ENCODE measurements at regions not wholly inside any gene's neighbourhood (a gene's known extent, or its start where the extent isn't known, plus 50 kb on each side); places are given as distances from the start of the nearest gene placed in this dataset.

DNA sequence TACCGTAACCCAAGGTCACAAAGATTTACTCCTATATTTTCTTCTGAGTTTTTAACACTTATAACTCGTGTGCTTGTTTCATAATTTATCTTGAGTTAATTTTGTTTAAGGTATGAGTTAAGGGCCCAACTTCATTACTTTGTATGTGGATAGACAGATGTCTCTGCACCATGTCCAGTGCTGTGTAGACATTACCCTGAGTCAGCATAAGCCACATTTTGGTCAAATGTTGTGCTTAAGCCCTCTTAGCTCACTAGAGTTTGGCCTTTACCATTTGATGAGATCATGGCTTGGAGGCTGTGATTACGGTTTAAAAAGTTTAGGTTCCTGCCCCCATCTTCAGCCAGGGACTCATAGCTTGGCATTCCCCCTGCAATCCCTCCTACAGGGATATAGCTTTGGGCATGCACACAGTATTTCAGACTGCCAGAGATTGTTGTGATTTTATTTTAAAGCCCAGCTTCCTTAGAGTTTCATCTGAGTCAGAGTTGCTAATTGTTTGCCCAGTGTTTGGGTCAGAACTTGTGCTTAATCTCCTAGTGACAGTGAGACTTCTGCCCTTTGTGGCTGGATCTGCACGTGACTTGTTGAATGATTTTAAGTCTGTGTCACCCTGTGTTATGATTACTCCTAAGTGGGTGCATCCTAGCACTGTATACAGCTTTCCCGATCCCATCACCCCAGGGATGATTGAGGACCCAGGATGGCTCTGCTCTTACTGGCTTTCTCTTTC, 393.1 kb downstream of the CNTNAP4 start:
- ChIA-PET POLR2A (no interaction called here), CTCF (interaction anchor here (1.1 kb wide), 1 partner anchor 12 kb away, joined by 3 read pairs; no protein-coding TSS in a partner anchor)
- Histone ChIP-seq H3K36me3 (ENCODE audit: control insufficient read depth in 4 of 4, insufficient read depth in 4 of 4, low read length in 3 of 4) (no peaks in the 10 kb centered on the region), H3K4me3 (ENCODE audit: control insufficient read depth in 1 of 7, extremely low read depth in 1 of 7, insufficient read depth in 4 of 7, low read depth in 2 of 7, low read length in 6 of 7) (no peak overlapping the region), H3K27me3 (replicated peaks in 2 of 5; ENCODE audit: control insufficient read depth in 4 of 5, insufficient read depth in 5 of 5, low read length in 4 of 5) (no peaks in the 10 kb centered on the region), H3K9me3 (ENCODE audit: control extremely low read depth in 1 of 5, control insufficient read depth in 4 of 5, insufficient read depth in 2 of 5, low read depth in 1 of 5, low read length in 4 of 5) (no peaks in the 10 kb centered on the region), H3K27ac (ENCODE audit: insufficient read depth in 1 of 2, low read depth in 1 of 2, low read length in 2 of 2, poor library complexity in 1 of 2, severe bottlenecking in 2 of 2) (no peak overlapping the region), H3K4me1 (ENCODE audit: control extremely low read depth in 1 of 4, control insufficient read depth in 4 of 4, insufficient read depth in 4 of 4, low read length in 3 of 4) (peaks cover 0 to 7% (median under 1%) of the 10 kb centered on the region in 4 experiments)
- 85% methylated on average over 3 of the region's 5 CpGs for WGBS (ENCODE audit: insufficient coverage)
- DNase-seq = no peak

DNA sequence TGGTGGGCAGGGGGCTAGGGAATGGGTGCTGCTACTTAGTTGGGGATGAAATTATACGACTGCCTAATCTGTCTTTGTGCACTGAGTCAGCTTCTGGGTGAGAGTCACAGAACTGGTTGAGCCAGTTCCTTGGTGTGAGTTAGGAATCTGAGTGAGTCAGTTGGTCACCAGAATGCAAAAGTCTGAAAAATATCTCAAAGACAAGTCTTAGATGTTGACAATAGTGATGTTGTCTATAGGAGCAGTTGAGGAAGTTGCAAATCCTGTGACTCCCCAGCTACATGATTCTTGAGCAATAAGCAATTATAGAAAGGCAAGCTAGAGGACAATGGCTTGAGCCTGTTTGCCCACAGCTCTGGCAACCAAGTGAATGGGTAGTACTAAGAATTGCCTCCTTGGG, 399.2 kb downstream of the CNTNAP4 start:
- DNase-seq = no peak
- POLR2A ChIA-PET = no interaction called here
- Histone ChIP-seq H3K4me1 (ENCODE audit: control extremely low read depth in 1 of 4, control insufficient read depth in 4 of 4, insufficient read depth in 4 of 4, low read length in 3 of 4) (no peaks in the 10 kb centered on the region), H3K27me3 (replicated peaks in 2 of 5; ENCODE audit: control insufficient read depth in 4 of 5, insufficient read depth in 5 of 5, low read length in 4 of 5) (no peaks in the 10 kb centered on the region), H3K36me3 (ENCODE audit: control insufficient read depth in 4 of 4, insufficient read depth in 4 of 4, low read length in 3 of 4) (no peaks in the 10 kb centered on the region), H3K9me3 (ENCODE audit: control extremely low read depth in 1 of 5, control insufficient read depth in 4 of 5, insufficient read depth in 2 of 5, low read depth in 1 of 5, low read length in 4 of 5) (no peaks in the 10 kb centered on the region), H3K27ac (ENCODE audit: insufficient read depth in 1 of 2, low read depth in 1 of 2, low read length in 2 of 2, poor library complexity in 1 of 2, severe bottlenecking in 2 of 2) (no peak overlapping the region), H3K4me3 (ENCODE audit: control insufficient read depth in 1 of 7, extremely low read depth in 1 of 7, insufficient read depth in 4 of 7, low read depth in 2 of 7, low read length in 6 of 7) (no peak overlapping the region)
- 88% methylated on average over 1 of the region's 1 CpG for whole genome bisulfite sequencing (ENCODE audit: insufficient coverage)
- CTCF ChIA-PET = no interaction called here

DNA sequence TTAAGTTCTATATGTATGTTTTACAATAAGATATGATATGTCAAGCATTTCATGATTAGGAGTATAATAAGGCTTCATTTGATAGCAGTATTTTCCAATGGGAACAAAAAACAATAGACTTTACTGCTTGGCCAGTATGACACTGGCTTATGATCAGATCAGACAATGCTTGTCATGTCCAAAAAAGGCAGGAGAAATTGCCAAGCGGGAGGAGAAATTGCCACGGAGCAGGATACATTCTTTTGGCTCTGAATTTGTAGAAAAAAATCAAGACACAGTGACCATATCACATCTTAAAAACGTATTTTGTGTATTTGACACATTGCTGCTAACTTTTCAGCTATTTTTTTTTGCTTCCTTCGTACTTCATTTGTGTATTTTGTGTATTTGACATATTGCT, 404.1 kb downstream of the CNTNAP4 start:
- CTCF ChIA-PET = interaction anchor here (1.7 kb wide), 1 partner anchor 11 kb away, joined by 3 read pairs; no protein-coding TSS in a partner anchor
- H3K36me3 ChIP-seq (ENCODE audit: control insufficient read depth in 4 of 4, insufficient read depth in 4 of 4, low read length in 3 of 4) = no peaks in the 10 kb centered on the region
- DNase-seq = no peak
- no peaks in the 10 kb centered on the region for H3K27me3 ChIP-seq (replicated peaks in 2 of 5; ENCODE audit: control insufficient read depth in 4 of 5, insufficient read depth in 5 of 5, low read length in 4 of 5)
- no peak overlapping the region for H3K27ac ChIP-seq (ENCODE audit: insufficient read depth in 1 of 2, low read depth in 1 of 2, low read length in 2 of 2, poor library complexity in 1 of 2, severe bottlenecking in 2 of 2)
- no peak overlapping the region for H3K4me3 ChIP-seq (ENCODE audit: control insufficient read depth in 1 of 7, extremely low read depth in 1 of 7, insufficient read depth in 4 of 7, low read depth in 2 of 7, low read length in 6 of 7)
- WGBS (ENCODE audit: insufficient coverage) = 100% methylated on average over 2 of the region's 4 CpGs
- H3K9me3 ChIP-seq (ENCODE audit: control extremely low read depth in 1 of 5, control insufficient read depth in 4 of 5, insufficient read depth in 2 of 5, low read depth in 1 of 5, low read length in 4 of 5) = no peaks in the 10 kb centered on the region
- H3K4me1 ChIP-seq (ENCODE audit: control extremely low read depth in 1 of 4, control insufficient read depth in 4 of 4, insufficient read depth in 4 of 4, low read length in 3 of 4) = no peaks in the 10 kb centered on the region
- POLR2A ChIA-PET = no interaction called here

DNA sequence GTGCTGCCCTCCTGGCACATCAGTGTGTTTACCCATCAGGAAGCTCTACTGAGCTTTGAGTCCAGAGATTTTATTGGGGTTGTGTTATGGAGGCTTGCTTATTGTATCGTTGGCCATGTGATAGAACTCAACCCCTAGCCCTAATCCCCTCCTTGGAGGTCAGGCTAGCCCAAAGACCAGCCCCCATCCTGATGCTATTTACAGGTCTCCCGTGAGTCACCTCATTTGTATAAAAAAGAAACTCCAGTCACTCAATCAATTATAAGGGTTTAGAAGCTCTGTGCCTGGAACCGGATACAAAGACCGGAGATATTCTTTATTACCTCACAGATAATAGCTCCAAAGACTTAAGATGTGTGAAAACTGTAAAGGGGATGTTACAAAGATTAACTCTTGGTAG, 405.9 kb downstream of the CNTNAP4 start:
- Histone ChIP-seq H3K9me3 (ENCODE audit: control extremely low read depth in 1 of 5, control insufficient read depth in 4 of 5, insufficient read depth in 2 of 5, low read depth in 1 of 5, low read length in 4 of 5) (no peaks in the 10 kb centered on the region), H3K4me3 (ENCODE audit: control insufficient read depth in 1 of 7, extremely low read depth in 1 of 7, insufficient read depth in 4 of 7, low read depth in 2 of 7, low read length in 6 of 7) (no peak overlapping the region), H3K36me3 (ENCODE audit: control insufficient read depth in 4 of 4, insufficient read depth in 4 of 4, low read length in 3 of 4) (no peaks in the 10 kb centered on the region), H3K27me3 (replicated peaks in 2 of 5; ENCODE audit: control insufficient read depth in 4 of 5, insufficient read depth in 5 of 5, low read length in 4 of 5) (no peaks in the 10 kb centered on the region), H3K4me1 (ENCODE audit: control extremely low read depth in 1 of 4, control insufficient read depth in 4 of 4, insufficient read depth in 4 of 4, low read length in 3 of 4) (no peaks in the 10 kb centered on the region), H3K27ac (ENCODE audit: insufficient read depth in 1 of 2, low read depth in 1 of 2, low read length in 2 of 2, poor library complexity in 1 of 2, severe bottlenecking in 2 of 2) (no peak overlapping the region)
- WGBS (ENCODE audit: insufficient coverage) = no CpG with 5 or more reads among the region's 4 CpGs
- ChIA-PET POLR2A (no interaction called here), CTCF (interaction anchor here (1.7 kb wide), 1 partner anchor 13 kb away, joined by 3 read pairs; no protein-coding TSS in a partner anchor)
- no peak for DNase-seq

DNA sequence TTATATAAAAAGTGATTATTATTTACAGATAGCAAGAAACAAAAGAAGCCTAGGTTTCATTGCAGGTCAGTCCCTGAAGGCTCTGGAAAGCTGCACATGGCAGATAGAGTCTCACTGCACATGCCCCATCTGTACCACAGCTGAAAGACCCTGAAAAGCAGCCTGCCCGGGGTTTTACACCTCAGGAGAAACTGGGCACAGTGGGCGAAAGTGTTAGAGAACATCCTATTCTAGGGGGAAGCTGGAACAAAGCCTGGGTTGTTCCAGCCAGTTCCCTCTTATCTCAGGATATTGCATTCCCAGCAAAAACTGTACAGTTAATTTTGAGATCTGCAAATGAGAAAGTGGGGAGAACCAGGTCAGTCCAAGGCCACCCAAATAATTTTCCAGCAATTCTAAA, 419.7 kb downstream of the CNTNAP4 start:
- Histone ChIP-seq H3K4me1 (ENCODE audit: control extremely low read depth in 1 of 4, control insufficient read depth in 4 of 4, insufficient read depth in 4 of 4, low read length in 3 of 4) (no peaks in the 10 kb centered on the region), H3K4me3 (ENCODE audit: control insufficient read depth in 1 of 7, extremely low read depth in 1 of 7, insufficient read depth in 4 of 7, low read depth in 2 of 7, low read length in 6 of 7) (no peak overlapping the region), H3K27me3 (replicated peaks in 2 of 5; ENCODE audit: control insufficient read depth in 4 of 5, insufficient read depth in 5 of 5, low read length in 4 of 5) (no peaks in the 10 kb centered on the region), H3K36me3 (ENCODE audit: control insufficient read depth in 4 of 4, insufficient read depth in 4 of 4, low read length in 3 of 4) (no peaks in the 10 kb centered on the region), H3K9me3 (ENCODE audit: control extremely low read depth in 1 of 5, control insufficient read depth in 4 of 5, insufficient read depth in 2 of 5, low read depth in 1 of 5, low read length in 4 of 5) (no peaks in the 10 kb centered on the region), H3K27ac (ENCODE audit: insufficient read depth in 1 of 2, low read depth in 1 of 2, low read length in 2 of 2, poor library complexity in 1 of 2, severe bottlenecking in 2 of 2) (no peak overlapping the region)
- WGBS (ENCODE audit: insufficient coverage) = 100% methylated on average over 1 of the region's 2 CpGs
- ChIA-PET POLR2A (no interaction called here), CTCF (no interaction called here)
- DNase-seq = no peak

DNA sequence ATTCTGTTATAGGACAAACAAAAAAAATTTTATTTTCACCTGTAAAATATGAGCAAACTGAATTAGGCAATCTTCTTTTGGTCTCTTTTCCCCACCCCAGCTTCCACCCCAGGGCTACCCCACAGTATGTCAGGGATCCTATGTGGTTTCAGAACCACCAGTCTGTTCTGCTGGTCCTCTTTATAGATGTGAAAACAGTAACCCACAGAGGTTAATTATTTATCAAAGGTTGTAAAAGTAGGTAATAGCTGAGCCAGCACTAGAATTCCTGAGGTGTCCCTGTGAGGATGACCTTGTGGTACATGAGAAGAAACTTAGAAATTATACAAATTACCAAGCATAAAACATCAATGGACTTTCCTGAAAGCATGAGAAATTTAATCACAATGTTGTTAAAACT, 428.7 kb downstream of the CNTNAP4 start:
- Histone ChIP-seq H3K9me3 (ENCODE audit: control extremely low read depth in 1 of 5, control insufficient read depth in 4 of 5, insufficient read depth in 2 of 5, low read depth in 1 of 5, low read length in 4 of 5) (no peaks in the 10 kb centered on the region), H3K4me3 (ENCODE audit: control insufficient read depth in 1 of 7, extremely low read depth in 1 of 7, insufficient read depth in 4 of 7, low read depth in 2 of 7, low read length in 6 of 7) (no peak overlapping the region), H3K4me1 (ENCODE audit: control extremely low read depth in 1 of 4, control insufficient read depth in 4 of 4, insufficient read depth in 4 of 4, low read length in 3 of 4) (no peaks in the 10 kb centered on the region), H3K27me3 (replicated peaks in 2 of 5; ENCODE audit: control insufficient read depth in 4 of 5, insufficient read depth in 5 of 5, low read length in 4 of 5) (no peaks in the 10 kb centered on the region), H3K27ac (ENCODE audit: insufficient read depth in 1 of 2, low read depth in 1 of 2, low read length in 2 of 2, poor library complexity in 1 of 2, severe bottlenecking in 2 of 2) (no peak overlapping the region), H3K36me3 (ENCODE audit: control insufficient read depth in 4 of 4, insufficient read depth in 4 of 4, low read length in 3 of 4) (no peaks in the 10 kb centered on the region)
- CTCF ChIA-PET = no interaction called here
- POLR2A ChIA-PET = no interaction called here
- DNase-seq = no peak

DNA sequence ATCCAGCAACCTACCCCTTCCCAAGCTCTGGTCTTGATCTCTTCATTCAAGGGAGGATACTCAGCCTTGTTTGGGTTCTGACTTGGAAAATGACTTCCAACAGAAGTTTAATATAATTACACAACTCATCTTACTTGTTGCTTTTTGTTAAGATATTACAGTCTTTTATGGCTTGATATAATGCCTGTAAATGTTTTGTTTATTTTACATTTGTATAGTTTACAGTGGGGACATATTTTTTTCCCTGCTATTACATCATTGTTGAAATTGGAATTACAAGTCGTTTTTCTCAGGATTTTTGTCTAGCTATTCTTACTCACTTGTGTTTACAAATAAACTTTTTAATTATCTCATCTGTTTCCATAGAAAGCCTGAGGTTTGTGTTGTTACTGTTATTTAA, 436.0 kb downstream of the CNTNAP4 start:
- Histone ChIP-seq H3K27me3 (replicated peaks in 2 of 5; ENCODE audit: control insufficient read depth in 4 of 5, insufficient read depth in 5 of 5, low read length in 4 of 5) (no peaks in the 10 kb centered on the region), H3K27ac (ENCODE audit: insufficient read depth in 1 of 2, low read depth in 1 of 2, low read length in 2 of 2, poor library complexity in 1 of 2, severe bottlenecking in 2 of 2) (no peak overlapping the region), H3K36me3 (ENCODE audit: control insufficient read depth in 4 of 4, insufficient read depth in 4 of 4, low read length in 3 of 4) (no peaks in the 10 kb centered on the region), H3K4me3 (ENCODE audit: control insufficient read depth in 1 of 7, extremely low read depth in 1 of 7, insufficient read depth in 4 of 7, low read depth in 2 of 7, low read length in 6 of 7) (no peak overlapping the region), H3K9me3 (ENCODE audit: control extremely low read depth in 1 of 5, control insufficient read depth in 4 of 5, insufficient read depth in 2 of 5, low read depth in 1 of 5, low read length in 4 of 5) (peaks cover 0 to 3% (median 0%) of the 10 kb centered on the region in 5 experiments), H3K4me1 (ENCODE audit: control extremely low read depth in 1 of 4, control insufficient read depth in 4 of 4, insufficient read depth in 4 of 4, low read length in 3 of 4) (no peaks in the 10 kb centered on the region)
- no CpG with 5 or more reads among the region's 1 CpG for WGBS (ENCODE audit: insufficient coverage)
- DNase-seq = no peak
- ChIA-PET CTCF (no interaction called here), POLR2A (no interaction called here)
